Type B pancreatic cell (in vitro differentiated cells): ENCODE measurements at regions not wholly inside any gene's neighbourhood (a gene's known extent, or its start where the extent isn't known, plus 50 kb on each side); places are given as distances from the start of the nearest gene placed in this dataset.

Experiments
- DNase-seq: peaks from one replicate; pipeline ENCODE4 v3.0.0; 2021; ENCODE audit warnings: mixed read lengths; ENCODE audit not compliant: unreplicated experiment; ENCODE audit errors: extremely low spot score
- H3K27ac Mint-ChIP-seq: 2 replicates; pipeline ENCODE4 v1.8.0; 2021; ENCODE audit warnings: mild to moderate bottlenecking, mixed read lengths
- H3K27me3 Mint-ChIP-seq: 2 replicates; pipeline ENCODE4 v1.8.0; 2021; ENCODE audit warnings: mixed read lengths
- H3K36me3 Mint-ChIP-seq: 2 replicates; pipeline ENCODE4 v1.8.0; 2021; ENCODE audit warnings: mixed read lengths
- H3K4me1 Mint-ChIP-seq: one replicate; pipeline ENCODE4 v1.8.0; 2021; ENCODE audit warnings: mixed read lengths; ENCODE audit not compliant: unreplicated experiment
- H3K4me3 Mint-ChIP-seq: 2 replicates; pipeline ENCODE4 v1.8.0; 2021; ENCODE audit warnings: mild to moderate bottlenecking, mixed read lengths
- H3K9me3 Mint-ChIP-seq: 2 replicates; pipeline ENCODE4 v1.8.0; 2021; ENCODE audit warnings: mixed read lengths
- TF ChIP-seq, protein P1 (sequence below): fragments of 200-600 bp; sonication (generic); conservative IDR thresholded peaks from 2 replicates; pipeline ENCODE4 v1.5.0; 2021; ENCODE audit warnings: antibody characterized with exemption, mild to moderate bottlenecking

DNA sequence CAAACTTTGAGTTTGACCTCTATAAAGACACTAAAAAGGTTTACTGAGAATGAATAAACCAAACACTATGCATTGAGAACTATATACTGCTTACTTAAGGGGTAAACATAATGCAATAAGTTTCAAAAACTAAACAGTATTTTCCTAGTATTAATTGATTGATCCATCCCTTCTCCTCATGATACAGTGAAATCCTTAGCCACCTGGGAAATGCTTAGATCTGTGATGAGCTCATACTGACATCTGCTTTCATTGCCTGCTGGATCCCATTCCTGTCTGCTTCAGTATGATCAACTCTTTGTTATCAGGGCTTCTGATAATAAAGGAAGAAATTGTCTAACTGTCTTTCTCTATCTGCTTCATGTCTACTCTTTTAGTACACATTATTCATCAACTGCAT is 74.9 kb upstream of the UBE2E3 start:
- no peak overlapping the region for H3K27ac Mint-ChIP-seq
- no peak for DNase-seq
- no peak overlapping the region for H3K4me3 Mint-ChIP-seq
- no peaks in the 10 kb centered on the region for H3K4me1 Mint-ChIP-seq
- no peaks in the 10 kb centered on the region for H3K27me3 Mint-ChIP-seq
- H3K9me3 Mint-ChIP-seq: no peaks in the 10 kb centered on the region
- TF ChIP-seq, protein P1, sequence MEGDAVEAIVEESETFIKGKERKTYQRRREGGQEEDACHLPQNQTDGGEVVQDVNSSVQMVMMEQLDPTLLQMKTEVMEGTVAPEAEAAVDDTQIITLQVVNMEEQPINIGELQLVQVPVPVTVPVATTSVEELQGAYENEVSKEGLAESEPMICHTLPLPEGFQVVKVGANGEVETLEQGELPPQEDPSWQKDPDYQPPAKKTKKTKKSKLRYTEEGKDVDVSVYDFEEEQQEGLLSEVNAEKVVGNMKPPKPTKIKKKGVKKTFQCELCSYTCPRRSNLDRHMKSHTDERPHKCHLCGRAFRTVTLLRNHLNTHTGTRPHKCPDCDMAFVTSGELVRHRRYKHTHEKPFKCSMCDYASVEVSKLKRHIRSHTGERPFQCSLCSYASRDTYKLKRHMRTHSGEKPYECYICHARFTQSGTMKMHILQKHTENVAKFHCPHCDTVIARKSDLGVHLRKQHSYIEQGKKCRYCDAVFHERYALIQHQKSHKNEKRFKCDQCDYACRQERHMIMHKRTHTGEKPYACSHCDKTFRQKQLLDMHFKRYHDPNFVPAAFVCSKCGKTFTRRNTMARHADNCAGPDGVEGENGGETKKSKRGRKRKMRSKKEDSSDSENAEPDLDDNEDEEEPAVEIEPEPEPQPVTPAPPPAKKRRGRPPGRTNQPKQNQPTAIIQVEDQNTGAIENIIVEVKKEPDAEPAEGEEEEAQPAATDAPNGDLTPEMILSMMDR: no peak
- H3K36me3 Mint-ChIP-seq: no peaks in the 10 kb centered on the region

DNA sequence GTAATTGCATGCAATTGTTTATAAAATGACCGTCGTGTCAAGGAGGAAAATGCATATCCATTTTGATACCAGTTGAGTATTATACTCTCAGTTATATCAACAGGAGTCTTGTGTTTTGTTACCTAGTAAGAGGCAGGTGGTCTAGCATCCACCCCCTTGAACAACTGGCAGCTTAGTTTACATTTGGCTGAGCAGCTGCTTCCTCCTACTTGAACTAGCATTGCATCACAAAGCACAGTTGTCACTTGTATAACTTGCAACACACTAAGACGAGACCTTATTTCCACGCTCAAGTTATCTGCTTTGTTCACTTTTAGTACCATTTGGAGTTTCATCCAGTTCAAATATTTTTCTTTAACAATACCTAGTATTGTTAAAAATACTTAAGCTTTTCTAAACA is 75.4 kb upstream of the UBE2E3 start:
- Mint-ChIP-seq H3K36me3 (no peaks in the 10 kb centered on the region), H3K4me3 (no peak overlapping the region), H3K9me3 (no peaks in the 10 kb centered on the region), H3K27ac (no peak overlapping the region), H3K27me3 (no peaks in the 10 kb centered on the region), H3K4me1 (no peaks in the 10 kb centered on the region)
- DNase-seq: no peak
- TF ChIP-seq, protein P1: no peak

DNA sequence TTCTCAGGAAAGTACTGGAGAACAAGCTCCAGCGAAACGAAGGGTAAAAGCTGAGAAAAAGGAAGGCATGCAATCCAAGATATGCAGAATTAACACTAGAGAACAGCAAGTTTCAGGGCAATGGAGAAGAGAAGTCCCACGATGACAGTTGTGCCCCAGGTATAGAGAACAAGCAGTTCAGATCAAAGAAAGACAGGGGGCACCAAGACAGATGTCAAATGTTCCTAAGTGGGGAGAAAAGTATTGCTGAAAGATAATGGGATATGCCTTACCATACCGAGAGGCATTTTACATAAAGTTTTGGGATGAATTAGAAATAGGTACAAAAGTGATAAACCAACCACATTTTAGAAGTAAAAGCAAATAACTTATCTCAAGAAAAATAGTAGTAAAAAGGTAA is 79.1 kb upstream of the UBE2E3 start:
- Mint-ChIP-seq H3K9me3 (no peaks in the 10 kb centered on the region), H3K27me3 (peaks cover 3% of the 10 kb centered on the region), H3K36me3 (no peaks in the 10 kb centered on the region), H3K27ac (no peak overlapping the region), H3K4me3 (no peak overlapping the region), H3K4me1 (no peaks in the 10 kb centered on the region)
- TF ChIP-seq, protein P1: no peak
- DNase-seq: no peak

DNA sequence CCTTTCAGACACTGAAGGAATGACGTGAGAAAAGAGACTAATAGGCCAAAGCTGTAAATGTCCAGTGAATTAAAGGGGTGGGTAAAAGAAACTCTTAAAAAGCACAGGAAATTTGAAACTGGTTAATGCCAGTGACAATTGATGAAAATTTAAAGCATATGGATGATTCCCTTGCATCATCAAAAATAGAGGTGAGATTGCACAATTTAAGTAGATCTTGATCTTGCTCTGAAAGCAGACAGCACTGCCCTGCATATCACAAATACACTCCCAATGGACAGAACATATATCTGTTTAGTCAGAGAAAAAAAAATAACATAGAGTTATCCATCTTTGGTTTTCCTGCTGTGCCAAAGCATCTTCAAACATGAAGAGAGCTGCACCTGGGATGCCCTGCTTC is 86.7 kb upstream of the UBE2E3 start:
- peaks cover 3% of the 10 kb centered on the region for H3K27me3 Mint-ChIP-seq
- H3K4me1 Mint-ChIP-seq: no peaks in the 10 kb centered on the region
- TF ChIP-seq, protein P1: no peak
- H3K27ac Mint-ChIP-seq: no peak overlapping the region
- H3K36me3 Mint-ChIP-seq: no peaks in the 10 kb centered on the region
- H3K9me3 Mint-ChIP-seq: no peaks in the 10 kb centered on the region
- H3K4me3 Mint-ChIP-seq: no peak overlapping the region
- DNase-seq: no peak

DNA sequence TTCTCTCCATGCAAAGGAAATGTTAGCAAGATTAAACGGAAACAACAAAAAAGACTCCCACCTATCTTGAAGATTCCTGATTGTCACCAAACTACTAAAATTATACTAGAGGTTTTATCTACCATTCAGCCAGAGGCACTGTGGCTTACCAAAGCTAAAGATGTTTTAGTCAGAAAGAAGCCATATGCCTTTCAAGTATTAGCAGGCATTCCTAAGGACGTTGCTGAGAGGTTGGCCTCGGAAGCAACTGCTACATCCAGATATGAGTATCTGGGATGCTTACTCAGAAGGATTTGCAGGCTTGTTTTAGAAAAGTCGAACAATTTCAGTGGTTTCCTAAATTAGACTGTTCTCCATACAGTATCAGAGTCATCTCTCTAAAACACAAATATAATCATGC is 88.3 kb upstream of the UBE2E3 start:
- no peak overlapping the region for H3K4me3 Mint-ChIP-seq
- H3K9me3 Mint-ChIP-seq: no peaks in the 10 kb centered on the region
- H3K27ac Mint-ChIP-seq: no peak overlapping the region
- TF ChIP-seq, protein P1: no peak
- H3K4me1 Mint-ChIP-seq: no peaks in the 10 kb centered on the region
- H3K27me3 Mint-ChIP-seq: peaks cover 3% of the 10 kb centered on the region
- no peak for DNase-seq
- no peaks in the 10 kb centered on the region for H3K36me3 Mint-ChIP-seq

DNA sequence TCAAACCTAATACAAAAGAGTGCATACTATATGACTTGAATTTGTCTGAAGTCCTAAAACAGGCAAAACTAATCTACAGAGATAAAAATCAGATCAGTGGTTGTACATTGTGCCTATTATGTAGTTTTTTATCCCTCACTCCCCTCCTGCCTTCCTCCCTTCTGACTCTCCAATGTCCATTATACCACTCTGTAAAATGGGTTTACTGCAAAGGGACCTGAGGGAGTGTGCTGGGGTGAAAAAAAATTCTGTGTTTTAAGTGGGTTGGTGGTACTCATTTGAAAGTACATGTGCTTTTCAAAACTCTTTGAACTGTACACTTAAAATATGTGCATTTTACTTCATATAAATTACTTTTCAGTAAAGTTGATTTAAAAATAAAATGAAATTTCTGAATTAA is 89.0 kb upstream of the UBE2E3 start:
- H3K27ac Mint-ChIP-seq: no peak overlapping the region

More for the DNA sequence above, 89.0 kb upstream of the UBE2E3 start:
- H3K9me3 Mint-ChIP-seq: no peaks in the 10 kb centered on the region
- H3K36me3 Mint-ChIP-seq: no peaks in the 10 kb centered on the region
- no peaks in the 10 kb centered on the region for H3K4me1 Mint-ChIP-seq
- no peak for DNase-seq
- H3K4me3 Mint-ChIP-seq: no peak overlapping the region
- TF ChIP-seq, protein P1: no peak
- no peaks in the 10 kb centered on the region for H3K27me3 Mint-ChIP-seq
